ENCODE measurements at regions not wholly inside any gene's neighbourhood (a gene's known extent, or its start where the extent isn't known, plus 50 kb on each side); places are given as distances from the start of the nearest gene placed in this dataset.
"Not testable (repeated sequence)": the region's sequence is repeated elsewhere in the genome, so short reads cannot be mapped to it uniquely, and the experiment has no call there.

GRCh38 chr1:83511146-83511726 is 487.7 kb downstream of the TTLL7 start:
- DNase-seq (ENCODE audit: low read depth) = no peak

GRCh38 chr1:83509301-83509781 is 489.6 kb downstream of the TTLL7 start:
- no peak for DNase-seq (ENCODE audit: low read depth)

GRCh38 chr1:83508485-83509151 is 490.3 kb downstream of the TTLL7 start:
- no peak for DNase-seq (ENCODE audit: low read depth)

GRCh38 chr1:83505148-83505547 is 493.8 kb downstream of the TTLL7 start:
- DNase-seq (ENCODE audit: low read depth) = no peak

- DNase-seq (ENCODE audit: low read depth) = no peak
Observed at GRCh38 chr1:83503153-83503552, 495.8 kb downstream of the TTLL7 start.

GRCh38 chr1:83500987-83501591 is 497.8 kb downstream of the TTLL7 start:
- no peak for DNase-seq (ENCODE audit: low read depth)

GRCh38 chr1:83500531-83500930 is 498.4 kb downstream of the TTLL7 start:
- DNase-seq (ENCODE audit: low read depth) = no peak

GRCh38 chr1:83499998-83500397 is 498.9 kb downstream of the TTLL7 start:
- DNase-seq (ENCODE audit: low read depth) = no peak

GRCh38 chr1:83497563-83497962 is 501.4 kb downstream of the TTLL7 start:
- DNase-seq (ENCODE audit: low read depth) = no peak

GRCh38 chr1:83495560-83495959 is 503.4 kb downstream of the TTLL7 start:
- no peak for DNase-seq (ENCODE audit: low read depth)

- DNase-seq (ENCODE audit: low read depth) = no peak
Observed at GRCh38 chr1:83493633-83494032, 505.3 kb downstream of the TTLL7 start.

- DNase-seq (ENCODE audit: low read depth) = no peak
Observed at GRCh38 chr1:83491930-83492329, 507.0 kb downstream of the TTLL7 start.

- DNase-seq (ENCODE audit: low read depth) = no peak
Observed at GRCh38 chr1:83490988-83491387, 507.9 kb downstream of the TTLL7 start.

- DNase-seq (ENCODE audit: low read depth) = not testable (repeated sequence)
Observed at GRCh38 chr1:83488105-83488504, 510.8 kb downstream of the TTLL7 start.

- not testable (repeated sequence) for DNase-seq (ENCODE audit: low read depth)
Observed at GRCh38 chr1:83487460-83487859, 511.5 kb downstream of the TTLL7 start.

- not testable (repeated sequence) for DNase-seq (ENCODE audit: low read depth)
Observed at GRCh38 chr1:83485314-83486019, 513.5 kb downstream of the TTLL7 start.

GRCh38 chr1:83481284-83481683 is 517.6 kb downstream of the TTLL7 start:
- not testable (repeated sequence) for DNase-seq (ENCODE audit: low read depth)

- not testable (repeated sequence) for DNase-seq (ENCODE audit: low read depth)
Observed at GRCh38 chr1:83479591-83480239, 519.2 kb downstream of the TTLL7 start.

- not testable (repeated sequence) for DNase-seq (ENCODE audit: low read depth)
Observed at GRCh38 chr1:83478127-83478526, 520.8 kb downstream of the TTLL7 start.

- DNase-seq (ENCODE audit: low read depth) = not testable (repeated sequence)
Observed at GRCh38 chr1:83476518-83476917, 522.4 kb downstream of the TTLL7 start.

- not testable (repeated sequence) for DNase-seq (ENCODE audit: low read depth)
Observed at GRCh38 chr1:83474946-83475345, 524.0 kb downstream of the TTLL7 start.

- DNase-seq (ENCODE audit: low read depth) = not testable (repeated sequence)
Observed at GRCh38 chr1:83473986-83474385, 524.9 kb downstream of the TTLL7 start.

Measured in ELR (cell line).